B cell (primary cell): ENCODE measurements at regions not wholly inside any gene's neighbourhood (a gene's known extent, or its start where the extent isn't known, plus 50 kb on each side); places are given as distances from the start of the nearest gene placed in this dataset.

Experiments used
- EZH2 ChIP-seq: IDR thresholded peaks from 2 replicates; pipeline ENCODE4 v1.6.1; 2012; ENCODE audit warnings: borderline replicate concordance, low read depth, mild to moderate bottlenecking, moderate library complexity, low read length; ENCODE audit not compliant: insufficient read depth, poor library complexity, severe bottlenecking
- TF ChIP-seq, protein P1 (sequence below): fragments of 200-600 bp; IDR thresholded peaks from one replicate; pipeline ENCODE4 v1.8.0; 2022; ENCODE audit warnings: antibody characterized with exemption, mild to moderate bottlenecking

DNA sequence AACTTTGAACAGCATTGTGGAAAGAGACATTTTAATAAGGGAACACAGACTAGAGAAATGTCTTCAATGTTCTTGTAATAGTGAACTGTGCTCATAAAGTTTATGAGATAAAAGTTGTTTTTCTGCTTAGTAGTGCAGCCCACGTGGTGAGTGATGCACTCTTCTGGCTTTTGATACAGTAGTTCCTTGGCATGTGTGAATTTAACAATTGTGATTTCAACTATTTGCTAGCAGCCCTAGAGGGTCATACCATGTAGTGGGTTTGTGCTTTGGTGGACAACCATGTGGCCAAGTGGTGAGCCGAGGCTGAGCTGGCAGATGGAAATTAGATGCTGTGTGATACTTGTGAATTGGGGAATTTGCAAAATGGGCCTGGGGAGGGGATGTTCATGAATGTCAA lies 116.2 kb upstream of the SLC4A4 start:
- TF ChIP-seq, protein P1, sequence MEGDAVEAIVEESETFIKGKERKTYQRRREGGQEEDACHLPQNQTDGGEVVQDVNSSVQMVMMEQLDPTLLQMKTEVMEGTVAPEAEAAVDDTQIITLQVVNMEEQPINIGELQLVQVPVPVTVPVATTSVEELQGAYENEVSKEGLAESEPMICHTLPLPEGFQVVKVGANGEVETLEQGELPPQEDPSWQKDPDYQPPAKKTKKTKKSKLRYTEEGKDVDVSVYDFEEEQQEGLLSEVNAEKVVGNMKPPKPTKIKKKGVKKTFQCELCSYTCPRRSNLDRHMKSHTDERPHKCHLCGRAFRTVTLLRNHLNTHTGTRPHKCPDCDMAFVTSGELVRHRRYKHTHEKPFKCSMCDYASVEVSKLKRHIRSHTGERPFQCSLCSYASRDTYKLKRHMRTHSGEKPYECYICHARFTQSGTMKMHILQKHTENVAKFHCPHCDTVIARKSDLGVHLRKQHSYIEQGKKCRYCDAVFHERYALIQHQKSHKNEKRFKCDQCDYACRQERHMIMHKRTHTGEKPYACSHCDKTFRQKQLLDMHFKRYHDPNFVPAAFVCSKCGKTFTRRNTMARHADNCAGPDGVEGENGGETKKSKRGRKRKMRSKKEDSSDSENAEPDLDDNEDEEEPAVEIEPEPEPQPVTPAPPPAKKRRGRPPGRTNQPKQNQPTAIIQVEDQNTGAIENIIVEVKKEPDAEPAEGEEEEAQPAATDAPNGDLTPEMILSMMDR: no peak
- no peak for TF ChIP-seq EZH2
